ENCODE measurements at regions not wholly inside any gene's neighbourhood (a gene's known extent, or its start where the extent isn't known, plus 50 kb on each side); places are given as distances from the start of the nearest gene placed in this dataset.

- Histone ChIP-seq H3K36me3 (ENCODE audit: control insufficient read depth in 2 of 2, insufficient read depth in 1 of 2, low read length in 2 of 2) (no peaks in the 10 kb centered on the region), H3K9me3 (ENCODE audit: control insufficient read depth, insufficient read depth, low read depth, low read length) (no peaks in the 10 kb centered on the region), H3K27ac (ENCODE audit: extremely low read depth, low read depth, low read length) (no peak overlapping the region), H3K4me3 (ENCODE audit: low read depth, low read length) (no peak overlapping the region), H3K4me1 (ENCODE audit: control insufficient read depth, insufficient read depth, low read length) (no peaks in the 10 kb centered on the region)
- no peak for TF ChIP-seq ZNF677 (tag by site-specific recombination; IDR thresholded peaks at IDR 0.05)
- no peak for TF ChIP-seq ZBTB1 (tag by site-specific recombination; IDR thresholded peaks at IDR 0.05)
- TF ChIP-seq, protein P1, sequence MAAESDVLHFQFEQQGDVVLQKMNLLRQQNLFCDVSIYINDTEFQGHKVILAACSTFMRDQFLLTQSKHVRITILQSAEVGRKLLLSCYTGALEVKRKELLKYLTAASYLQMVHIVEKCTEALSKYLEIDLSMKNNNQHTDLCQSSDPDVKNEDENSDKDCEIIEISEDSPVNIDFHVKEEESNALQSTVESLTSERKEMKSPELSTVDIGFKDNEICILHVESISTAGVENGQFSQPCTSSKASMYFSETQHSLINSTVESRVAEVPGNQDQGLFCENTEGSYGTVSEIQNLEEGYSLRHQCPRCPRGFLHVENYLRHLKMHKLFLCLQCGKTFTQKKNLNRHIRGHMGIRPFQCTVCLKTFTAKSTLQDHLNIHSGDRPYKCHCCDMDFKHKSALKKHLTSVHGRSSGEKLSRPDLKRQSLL (tag by site-specific recombination; IDR thresholded peaks at IDR 0.05): no peak
- ChIA-PET POLR2A (no interaction called here), CTCF (interaction anchor here (0.6 kb wide), 2 partner anchors 11 to 982 kb away, joined by 3 read pairs; no protein-coding TSS in a partner anchor)
Observed at GRCh38 chr9:82820186-82820585, 242.8 kb downstream of the RASEF start.

GRCh38 chr9:82829818-82830217, 233.1 kb downstream of the RASEF start:
- Histone ChIP-seq H3K4me3 (ENCODE audit: low read depth, low read length) (no peak overlapping the region), H3K36me3 (ENCODE audit: control insufficient read depth in 2 of 2, insufficient read depth in 1 of 2, low read length in 2 of 2) (no peaks in the 10 kb centered on the region), H3K27ac (ENCODE audit: extremely low read depth, low read depth, low read length) (no peak overlapping the region), H3K4me1 (ENCODE audit: control insufficient read depth, insufficient read depth, low read length) (0 out of 2 replicates have a peak, but pooled peaks cover 7% of the 10 kb centered on the region), H3K9me3 (ENCODE audit: control insufficient read depth, insufficient read depth, low read depth, low read length) (no peaks in the 10 kb centered on the region)
- POLR2A ChIA-PET: no interaction called here
- CTCF ChIA-PET: interaction anchor here (0.5 kb wide), 1 partner anchor 165 kb away, joined by 3 read pairs; no protein-coding TSS in a partner anchor
- TF ChIP-seq ZNF350 (tag by site-specific recombination; IDR thresholded peaks at IDR 0.05) (0 out of 2 replicates have a peak, but pooled peaks have one; percentile 20), PRDM6 (tag by site-specific recombination; IDR thresholded peaks at IDR 0.05) (peak; percentile 92), ZBTB1 (tag by site-specific recombination; IDR thresholded peaks at IDR 0.05) (peak; percentile 51; the same call in 1 of the 2 replicates), ZNF366 (tag by site-specific recombination; conservative IDR thresholded peaks at IDR 0.05) (no peak), ZNF10 (tag by site-specific recombination; IDR thresholded peaks at IDR 0.05) (no peak), ZNF596 (tag by site-specific recombination; IDR thresholded peaks at IDR 0.05) (0 out of 2 replicates have a peak, but pooled peaks have one; percentile 21), ZNF629 (tag by site-specific recombination; IDR thresholded peaks at IDR 0.05) (peak; percentile 36; the same call in 1 of the 2 replicates), ZNF18 (tag by site-specific recombination; IDR thresholded peaks at IDR 0.05) (peak; percentile 53; the same call in 1 of the 2 replicates), ZNF24 (tag by site-specific recombination; IDR thresholded peaks at IDR 0.05) (0 out of 2 replicates have a peak, but pooled peaks have one; percentile 46), ZBTB17 (tag by site-specific recombination; IDR thresholded peaks at IDR 0.05) (peak; percentile 57), WT1 (tag by site-specific recombination; IDR thresholded peaks at IDR 0.05) (peak; percentile 48; the same call in 1 of the 2 replicates), HOXA7 (CRISPR knock-in tag; IDR thresholded peaks at IDR 0.05; ENCODE audit: borderline replicate concordance) (no peak), ZNF211 (tag by site-specific recombination; IDR thresholded peaks at IDR 0.05; ENCODE audit: low read depth) (no peak), GLI2 (tag by site-specific recombination; IDR thresholded peaks at IDR 0.05; ENCODE audit: borderline replicate concordance, low read depth) (peak; percentile 82), ZNF394 (tag by site-specific recombination; IDR thresholded peaks at IDR 0.05; ENCODE audit: borderline replicate concordance) (0 out of 2 replicates have a peak, but pooled peaks have one; percentile 20), FEZF1 (tag by site-specific recombination; IDR thresholded peaks at IDR 0.05) (peak; percentile 81)
- TF ChIP-seq, protein P2, sequence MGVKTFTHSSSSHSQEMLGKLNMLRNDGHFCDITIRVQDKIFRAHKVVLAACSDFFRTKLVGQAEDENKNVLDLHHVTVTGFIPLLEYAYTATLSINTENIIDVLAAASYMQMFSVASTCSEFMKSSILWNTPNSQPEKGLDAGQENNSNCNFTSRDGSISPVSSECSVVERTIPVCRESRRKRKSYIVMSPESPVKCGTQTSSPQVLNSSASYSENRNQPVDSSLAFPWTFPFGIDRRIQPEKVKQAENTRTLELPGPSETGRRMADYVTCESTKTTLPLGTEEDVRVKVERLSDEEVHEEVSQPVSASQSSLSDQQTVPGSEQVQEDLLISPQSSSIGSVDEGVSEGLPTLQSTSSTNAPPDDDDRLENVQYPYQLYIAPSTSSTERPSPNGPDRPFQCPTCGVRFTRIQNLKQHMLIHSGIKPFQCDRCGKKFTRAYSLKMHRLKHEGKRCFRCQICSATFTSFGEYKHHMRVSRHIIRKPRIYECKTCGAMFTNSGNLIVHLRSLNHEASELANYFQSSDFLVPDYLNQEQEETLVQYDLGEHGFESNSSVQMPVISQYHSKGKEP (tag by site-specific recombination; IDR thresholded peaks at IDR 0.05): peak; percentile 49; the same call in 1 of the 2 replicates
- TF ChIP-seq, protein P3, sequence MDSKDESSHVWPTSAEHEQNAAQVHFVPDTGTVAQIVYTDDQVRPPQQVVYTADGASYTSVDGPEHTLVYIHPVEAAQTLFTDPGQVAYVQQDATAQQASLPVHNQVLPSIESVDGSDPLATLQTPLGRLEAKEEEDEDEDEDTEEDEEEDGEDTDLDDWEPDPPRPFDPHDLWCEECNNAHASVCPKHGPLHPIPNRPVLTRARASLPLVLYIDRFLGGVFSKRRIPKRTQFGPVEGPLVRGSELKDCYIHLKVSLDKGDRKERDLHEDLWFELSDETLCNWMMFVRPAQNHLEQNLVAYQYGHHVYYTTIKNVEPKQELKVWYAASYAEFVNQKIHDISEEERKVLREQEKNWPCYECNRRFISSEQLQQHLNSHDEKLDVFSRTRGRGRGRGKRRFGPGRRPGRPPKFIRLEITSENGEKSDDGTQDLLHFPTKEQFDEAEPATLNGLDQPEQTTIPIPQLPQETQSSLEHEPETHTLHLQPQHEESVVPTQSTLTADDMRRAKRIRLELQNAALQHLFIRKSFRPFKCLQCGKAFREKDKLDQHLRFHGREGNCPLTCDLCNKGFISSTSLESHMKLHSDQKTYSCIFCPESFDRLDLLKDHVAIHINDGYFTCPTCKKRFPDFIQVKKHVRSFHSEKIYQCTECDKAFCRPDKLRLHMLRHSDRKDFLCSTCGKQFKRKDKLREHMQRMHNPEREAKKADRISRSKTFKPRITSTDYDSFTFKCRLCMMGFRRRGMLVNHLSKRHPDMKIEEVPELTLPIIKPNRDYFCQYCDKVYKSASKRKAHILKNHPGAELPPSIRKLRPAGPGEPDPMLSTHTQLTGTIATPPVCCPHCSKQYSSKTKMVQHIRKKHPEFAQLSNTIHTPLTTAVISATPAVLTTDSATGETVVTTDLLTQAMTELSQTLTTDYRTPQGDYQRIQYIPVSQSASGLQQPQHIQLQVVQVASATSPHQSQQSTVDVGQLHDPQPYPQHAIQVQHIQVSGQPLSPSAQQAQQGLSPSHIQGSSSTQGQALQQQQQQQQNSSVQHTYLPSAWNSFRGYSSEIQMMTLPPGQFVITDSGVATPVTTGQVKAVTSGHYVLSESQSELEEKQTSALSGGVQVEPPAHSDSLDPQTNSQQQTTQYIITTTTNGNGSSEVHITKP (tag by site-specific recombination; IDR thresholded peaks at IDR 0.05): no peak
- TF ChIP-seq, protein P4, sequence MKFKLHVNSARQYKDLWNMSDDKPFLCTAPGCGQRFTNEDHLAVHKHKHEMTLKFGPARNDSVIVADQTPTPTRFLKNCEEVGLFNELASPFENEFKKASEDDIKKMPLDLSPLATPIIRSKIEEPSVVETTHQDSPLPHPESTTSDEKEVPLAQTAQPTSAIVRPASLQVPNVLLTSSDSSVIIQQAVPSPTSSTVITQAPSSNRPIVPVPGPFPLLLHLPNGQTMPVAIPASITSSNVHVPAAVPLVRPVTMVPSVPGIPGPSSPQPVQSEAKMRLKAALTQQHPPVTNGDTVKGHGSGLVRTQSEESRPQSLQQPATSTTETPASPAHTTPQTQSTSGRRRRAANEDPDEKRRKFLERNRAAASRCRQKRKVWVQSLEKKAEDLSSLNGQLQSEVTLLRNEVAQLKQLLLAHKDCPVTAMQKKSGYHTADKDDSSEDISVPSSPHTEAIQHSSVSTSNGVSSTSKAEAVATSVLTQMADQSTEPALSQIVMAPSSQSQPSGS (tag by site-specific recombination; IDR thresholded peaks at IDR 0.05; ENCODE audit: low read depth): no peak
